ENCODE measurements at regions not wholly inside any gene's neighbourhood (a gene's known extent, or its start where the extent isn't known, plus 50 kb on each side); places are given as distances from the start of the nearest gene placed in this dataset.
"Not testable (repeated sequence)": the region's sequence is repeated elsewhere in the genome, so short reads cannot be mapped to it uniquely, and the experiment has no call there.

GRCh38 chr16:90167734-90168133, 90.6 kb upstream of the PRDM7 start:
- not testable (repeated sequence) for TF ChIP-seq REST (IDR thresholded peaks at IDR 0.05; ENCODE audit: insufficient replicate concordance, low read depth); CTCF (IDR thresholded peaks at IDR 0.05; ENCODE audit: insufficient read depth, low read length); POLR2AphosphoS5 (IDR thresholded peaks at IDR 0.05; ENCODE audit: low read depth); GABPA (IDR thresholded peaks at IDR 0.05; ENCODE audit: low read depth)

Measured in HL-60 (cell line).